Lower leg skin (tissue), 3 donors: ENCODE measurements at regions not wholly inside any gene's neighbourhood (a gene's known extent, or its start where the extent isn't known, plus 50 kb on each side); places are given as distances from the start of the nearest gene placed in this dataset.

Experiments
- CTCF ChIP-seq, 3 donors: fragments of 450-650 bp; IDR thresholded peaks; one replicate each; pipeline ENCODE4 v1.5.1; 2016; ENCODE audit warnings: antibody characterized with exemption in 3 of 3, mild to moderate bottlenecking in 3 of 3, moderate library complexity in 2 of 3
- POLR2A ChIP-seq, 2 donors: fragments of 450-650 bp; IDR thresholded peaks; one replicate each; pipeline ENCODE4 v1.6.1; 2016 to 2017; ENCODE audit warnings: antibody characterized with exemption in 2 of 2, mild to moderate bottlenecking in 1 of 2, moderate library complexity in 1 of 2

GRCh38 chr6:44049989-44050871, 77.0 kb downstream of the MRPL14 start:
- TF ChIP-seq CTCF (IDR thresholded peaks at IDR 0.05), result no peak
- TF ChIP-seq POLR2A (IDR thresholded peaks at IDR 0.05), result no peak
